DMS153 treated with DMSO at 0.1 percent for 48 hours (cell line): ENCODE measurements at regions not wholly inside any gene's neighbourhood (a gene's known extent, or its start where the extent isn't known, plus 50 kb on each side); places are given as distances from the start of the nearest gene placed in this dataset.

Source experiments
- DNase-seq: peaks from one replicate; lab custom pipeline; 2025; ENCODE audit not compliant: unreplicated experiment; lab: John Stamatoyannopoulos, UW

GRCh38 chr3:40800343-40800742, 275.6 kb downstream of the ZNF621 start:
- DNase-seq = no peak

- DNase-seq = no peak
These were observed 276.6 kb downstream of the ZNF621 start for GRCh38 chr3:40801284-40801741.

GRCh38 chr3:40803311-40803710, 278.6 kb downstream of the ZNF621 start:
- no peak for DNase-seq

GRCh38 chr3:40805456-40805855, 280.7 kb downstream of the ZNF621 start:
- DNase-seq = no peak

- no peak for DNase-seq
These were observed 286.1 kb downstream of the ZNF621 start for GRCh38 chr3:40810813-40811212.

- DNase-seq = no peak
These were observed 292.3 kb downstream of the ZNF621 start for GRCh38 chr3:40817017-40817416.

- no peak for DNase-seq
These were observed 296.6 kb downstream of the ZNF621 start for GRCh38 chr3:40821315-40821714.

GRCh38 chr3:40827226-40827625, 302.5 kb downstream of the ZNF621 start:
- no peak for DNase-seq

- DNase-seq = no peak
These were observed 303.4 kb downstream of the ZNF621 start for GRCh38 chr3:40827942-40828688.

GRCh38 chr3:40828741-40829415, 304.1 kb downstream of the ZNF621 start:
- no peak for DNase-seq

GRCh38 chr3:40829876-40830275, 305.1 kb downstream of the ZNF621 start:
- DNase-seq = no peak

GRCh38 chr3:40837300-40837699, 312.5 kb downstream of the ZNF621 start:
- DNase-seq = no peak

- no peak for DNase-seq
These were observed 316.4 kb downstream of the ZNF621 start for GRCh38 chr3:40841131-40841530.

- no peak for DNase-seq
These were observed 316.9 kb downstream of the ZNF621 start for GRCh38 chr3:40841570-40842109.

GRCh38 chr3:40842714-40843113, 318.0 kb downstream of the ZNF621 start:
- no peak for DNase-seq

- DNase-seq = no peak
These were observed 318.5 kb downstream of the ZNF621 start for GRCh38 chr3:40843208-40843624.

GRCh38 chr3:40843851-40844548, 319.2 kb downstream of the ZNF621 start:
- no peak for DNase-seq

GRCh38 chr3:40844896-40845295, 320.1 kb downstream of the ZNF621 start:
- no peak for DNase-seq

- no peak for DNase-seq
These were observed 320.7 kb downstream of the ZNF621 start for GRCh38 chr3:40845447-40845846.

- DNase-seq = no peak
These were observed 321.2 kb downstream of the ZNF621 start for GRCh38 chr3:40845916-40846315.

- DNase-seq = no peak
These were observed 321.7 kb downstream of the ZNF621 start for GRCh38 chr3:40846451-40846850.

- no peak for DNase-seq
These were observed 322.8 kb downstream of the ZNF621 start for GRCh38 chr3:40847551-40847992.
